ENCODE measurements at regions not wholly inside any gene's neighbourhood (a gene's known extent, or its start where the extent isn't known, plus 50 kb on each side); places are given as distances from the start of the nearest gene placed in this dataset.

- TF ChIP-seq CTCF (IDR thresholded peaks at IDR 0.05; ENCODE audit: borderline replicate concordance, insufficient read depth, low read depth, low read length) = no peak
- no peak overlapping the region for H3K4me3 ChIP-seq (ENCODE audit: low read depth, low read length)
These were observed 652.2 kb upstream of the DIPK2B start for GRCh38 chrX:45852884-45853283.

- no peak for TF ChIP-seq CTCF (IDR thresholded peaks at IDR 0.05; ENCODE audit: borderline replicate concordance, insufficient read depth, low read depth, low read length)
- no peak overlapping the region for H3K4me3 ChIP-seq (ENCODE audit: low read depth, low read length)
These were observed 650.8 kb upstream of the DIPK2B start for GRCh38 chrX:45851434-45851991.

- no peak for TF ChIP-seq CTCF (IDR thresholded peaks at IDR 0.05; ENCODE audit: borderline replicate concordance, insufficient read depth, low read depth, low read length)
- H3K4me3 ChIP-seq (ENCODE audit: low read depth, low read length) = peak overlapping the region; percentile 16
These were observed 650.2 kb upstream of the DIPK2B start for GRCh38 chrX:45850775-45851433.

- no peak for TF ChIP-seq CTCF (IDR thresholded peaks at IDR 0.05; ENCODE audit: borderline replicate concordance, insufficient read depth, low read depth, low read length)
- H3K4me3 ChIP-seq (ENCODE audit: low read depth, low read length) = no peak overlapping the region
These were observed 649.6 kb upstream of the DIPK2B start for GRCh38 chrX:45850197-45850774.

DNA sequence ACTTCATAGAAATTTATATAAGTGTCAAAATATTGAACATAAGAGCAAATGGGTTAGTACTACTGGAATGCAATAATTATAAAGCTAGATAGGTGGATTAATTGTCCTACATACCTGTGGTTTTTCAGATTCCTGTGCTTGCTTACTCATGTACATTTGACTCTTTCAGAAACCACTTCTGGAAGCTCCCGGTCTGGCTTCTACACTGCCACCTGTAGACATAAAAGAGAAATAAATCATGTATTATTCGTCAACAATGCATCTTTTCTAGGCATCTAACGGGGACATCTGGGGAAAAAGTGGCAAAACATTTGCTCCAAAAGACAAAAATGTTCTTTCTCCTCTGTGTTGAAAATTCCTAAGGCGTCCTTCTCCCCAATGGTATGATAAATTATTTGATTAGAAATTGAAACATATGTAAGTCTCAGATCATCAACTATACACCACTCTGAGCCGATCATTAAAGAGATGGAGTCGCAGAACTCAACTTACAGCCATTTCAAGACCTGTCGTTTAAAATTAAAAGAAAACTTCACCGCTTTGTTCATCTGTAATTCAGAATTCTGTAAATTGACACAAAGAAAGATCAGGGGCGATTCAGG, 648.7 kb upstream of the DIPK2B start:
- H3K4me3 ChIP-seq (ENCODE audit: low read depth, low read length) = no peak overlapping the region
- 0 out of 2 replicates have a peak, but pooled peaks have one; percentile 5 for TF ChIP-seq CTCF (IDR thresholded peaks at IDR 0.05; ENCODE audit: borderline replicate concordance, insufficient read depth, low read depth, low read length)

DNA sequence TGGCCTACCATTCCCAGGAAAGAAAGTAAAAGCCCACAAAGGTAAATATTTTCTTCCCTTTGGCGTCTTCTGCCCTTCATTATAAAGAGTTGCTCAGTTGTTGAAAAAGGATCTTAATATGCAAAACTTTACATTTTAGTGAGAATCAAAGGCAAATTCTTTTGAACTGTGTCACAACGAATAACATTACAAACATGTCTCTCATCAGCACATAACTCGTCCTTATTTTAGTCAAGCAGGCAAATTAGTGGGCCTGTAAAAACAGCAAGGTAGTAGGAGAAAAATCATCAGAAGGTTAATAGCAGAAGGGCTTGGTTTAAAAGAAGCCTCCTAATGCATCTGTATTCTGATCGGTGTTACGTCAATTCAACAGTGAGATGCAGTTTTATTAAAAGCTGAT, 647.3 kb upstream of the DIPK2B start:
- TF ChIP-seq CTCF (IDR thresholded peaks at IDR 0.05; ENCODE audit: borderline replicate concordance, insufficient read depth, low read depth, low read length) = no peak
- no peak overlapping the region for H3K4me3 ChIP-seq (ENCODE audit: low read depth, low read length)
